ENCODE measurements at regions not wholly inside any gene's neighbourhood (a gene's known extent, or its start where the extent isn't known, plus 50 kb on each side); places are given as distances from the start of the nearest gene placed in this dataset.
"Not testable (repeated sequence)": the region's sequence is repeated elsewhere in the genome, so short reads cannot be mapped to it uniquely, and the experiment has no call there.

GRCh38 chr6:15927531-15928225, 201.2 kb upstream of the MYLIP start:
- DNase-seq (ENCODE audit: low read depth in 3 of 3) = no peak

GRCh38 chr6:15926256-15926655, 202.6 kb upstream of the MYLIP start:
- no peak for DNase-seq (ENCODE audit: low read depth in 3 of 3)

DNA sequence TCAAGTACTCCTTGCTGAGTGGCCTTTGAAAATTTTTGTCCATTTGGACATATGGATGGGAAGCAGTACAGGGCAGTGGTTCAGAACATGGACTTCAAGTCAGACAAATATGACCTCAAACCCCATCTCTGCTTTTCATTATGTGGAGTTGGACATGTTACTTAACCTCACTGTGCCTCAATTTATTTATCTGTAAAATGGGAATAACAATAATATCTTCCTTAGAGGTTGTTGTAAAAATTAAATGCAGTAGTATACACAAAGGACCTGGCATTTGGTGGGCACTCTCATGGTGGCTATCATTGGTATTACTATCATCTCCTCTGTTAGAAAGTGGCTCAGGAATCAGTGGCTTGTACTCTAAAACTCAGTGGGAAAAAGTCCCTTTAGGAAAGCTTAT, 204.0 kb upstream of the MYLIP start:
- DNase-seq (ENCODE audit: low read depth in 3 of 3) = no peak

DNA sequence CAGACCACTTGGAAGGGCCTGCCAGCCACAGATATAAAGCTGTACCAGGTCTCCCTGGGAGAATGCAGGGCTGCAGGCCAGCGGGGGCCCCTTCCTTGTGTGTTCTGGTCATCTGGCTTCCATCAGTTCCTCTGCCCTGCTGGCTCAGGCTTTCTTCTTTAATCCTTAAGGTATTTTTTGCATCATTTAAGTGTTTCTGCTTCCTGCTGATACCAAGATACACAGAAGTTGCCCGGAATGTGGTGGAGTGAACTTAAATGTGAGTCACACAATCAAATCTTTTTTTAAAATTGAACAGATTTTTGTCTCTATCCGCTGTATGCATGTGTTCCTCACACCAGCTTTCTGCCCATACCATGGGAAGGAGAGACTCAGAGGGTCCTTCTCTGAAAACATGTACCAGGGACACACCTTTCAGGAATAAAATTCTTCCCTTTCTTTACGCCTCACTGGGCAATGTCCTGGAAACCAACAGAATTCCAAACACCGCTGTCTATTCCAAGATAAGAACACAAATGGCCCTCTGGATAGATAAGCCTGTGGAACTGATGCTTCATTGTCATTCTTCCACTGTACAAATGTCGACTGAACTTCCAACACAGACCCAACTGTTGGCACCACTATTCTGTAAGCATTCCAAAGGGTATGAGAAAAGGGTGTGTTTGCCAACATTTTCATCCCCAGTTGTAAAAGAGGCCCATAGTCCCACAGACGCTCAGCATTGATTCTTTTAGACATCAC, 206.2 kb upstream of the MYLIP start:
- DNase-seq (ENCODE audit: low read depth in 3 of 3) = no peak

DNA sequence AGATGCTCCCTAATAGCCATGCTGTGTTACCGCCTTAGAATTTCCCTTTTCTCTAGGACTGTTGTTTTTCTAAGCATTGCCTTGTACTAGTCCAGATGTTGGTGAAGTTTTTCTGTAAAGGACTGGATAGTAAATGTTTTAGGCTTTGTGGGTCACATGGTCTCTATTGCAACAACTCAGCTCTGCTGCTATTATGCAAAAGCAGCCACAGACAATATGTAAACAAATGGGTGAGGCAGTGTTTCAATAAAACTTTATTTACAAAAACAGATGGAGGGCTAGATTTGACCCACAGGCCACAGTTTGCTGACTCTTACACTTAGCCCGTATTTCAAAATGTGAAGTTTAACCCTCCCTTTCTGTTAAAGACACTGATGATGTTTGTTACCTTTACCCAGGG, 207.6 kb upstream of the MYLIP start:
- DNase-seq (ENCODE audit: low read depth in 3 of 3) = no peak

- DNase-seq (ENCODE audit: low read depth in 3 of 3) = no peak
Observed at GRCh38 chr6:15916581-15916980, 212.3 kb upstream of the MYLIP start.

GRCh38 chr6:15915508-15916178, 213.2 kb upstream of the MYLIP start:
- DNase-seq (ENCODE audit: low read depth in 3 of 3) = no peak

GRCh38 chr6:15914553-15914952, 214.3 kb upstream of the MYLIP start:
- DNase-seq (ENCODE audit: low read depth in 3 of 3) = no peak

GRCh38 chr6:15913573-15913972, 215.3 kb upstream of the MYLIP start:
- no peak for DNase-seq (ENCODE audit: low read depth in 3 of 3)

- DNase-seq (ENCODE audit: low read depth in 3 of 3) = no peak
Observed at GRCh38 chr6:15912505-15913400, 216.1 kb upstream of the MYLIP start.

DNA sequence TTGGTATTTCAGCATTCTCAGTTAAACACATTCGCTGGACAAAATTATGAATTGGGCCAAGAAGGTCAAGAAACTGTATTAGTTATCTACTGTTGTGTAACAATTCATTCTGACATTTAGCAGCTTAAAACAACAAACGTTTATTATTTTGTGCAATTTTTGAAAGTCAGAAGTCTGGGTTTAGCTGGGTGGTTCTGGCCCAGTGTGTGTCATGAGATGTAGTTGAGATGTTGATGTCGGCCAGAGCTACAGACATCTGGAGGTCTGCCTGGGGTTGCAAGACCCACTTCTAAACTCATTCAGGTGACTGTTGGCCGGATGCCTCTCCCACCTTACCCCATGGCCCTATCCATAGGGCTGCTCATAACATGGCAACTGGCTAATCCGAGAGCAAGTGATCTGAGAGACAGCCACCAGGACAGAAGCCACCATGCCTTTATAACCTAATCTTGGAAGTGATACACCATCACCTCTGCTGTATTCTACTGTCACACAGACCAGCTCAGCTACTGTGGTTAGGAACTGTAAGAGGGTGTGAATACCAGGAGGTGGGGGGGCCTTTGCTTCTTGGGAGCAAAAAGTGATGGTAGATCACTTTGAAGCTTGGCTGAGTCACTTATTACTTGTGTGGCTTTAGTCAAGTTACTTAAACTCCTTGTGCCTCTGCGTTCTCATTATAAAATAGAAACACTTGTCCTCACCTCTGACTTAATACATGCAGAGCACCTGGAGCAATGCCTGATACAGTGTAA, 217.0 kb upstream of the MYLIP start:
- no peak for DNase-seq (ENCODE audit: low read depth in 3 of 3)

- DNase-seq (ENCODE audit: low read depth in 3 of 3) = no peak
Observed at GRCh38 chr6:15909290-15910070, 219.4 kb upstream of the MYLIP start.

DNA sequence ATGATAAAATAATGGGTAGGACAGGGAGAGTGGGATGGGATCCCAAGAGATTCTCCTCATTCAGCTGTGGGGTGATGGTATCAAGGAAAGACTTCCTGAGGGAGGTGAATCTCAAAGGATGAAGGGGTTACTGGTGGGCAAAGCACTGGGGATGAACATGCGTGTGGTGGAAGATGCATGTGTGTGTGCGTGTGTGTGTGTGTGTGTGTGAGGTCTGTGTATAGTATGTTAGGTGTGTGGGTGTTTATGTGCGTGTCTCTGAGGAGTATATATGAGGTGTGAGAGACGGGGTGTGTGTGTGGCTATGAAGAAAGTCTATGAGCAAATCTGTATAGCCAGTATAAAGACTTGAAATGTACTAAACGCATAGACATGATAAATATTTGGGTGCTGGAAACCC, 220.0 kb upstream of the MYLIP start:
- no peak for DNase-seq (ENCODE audit: low read depth in 3 of 3)

DNA sequence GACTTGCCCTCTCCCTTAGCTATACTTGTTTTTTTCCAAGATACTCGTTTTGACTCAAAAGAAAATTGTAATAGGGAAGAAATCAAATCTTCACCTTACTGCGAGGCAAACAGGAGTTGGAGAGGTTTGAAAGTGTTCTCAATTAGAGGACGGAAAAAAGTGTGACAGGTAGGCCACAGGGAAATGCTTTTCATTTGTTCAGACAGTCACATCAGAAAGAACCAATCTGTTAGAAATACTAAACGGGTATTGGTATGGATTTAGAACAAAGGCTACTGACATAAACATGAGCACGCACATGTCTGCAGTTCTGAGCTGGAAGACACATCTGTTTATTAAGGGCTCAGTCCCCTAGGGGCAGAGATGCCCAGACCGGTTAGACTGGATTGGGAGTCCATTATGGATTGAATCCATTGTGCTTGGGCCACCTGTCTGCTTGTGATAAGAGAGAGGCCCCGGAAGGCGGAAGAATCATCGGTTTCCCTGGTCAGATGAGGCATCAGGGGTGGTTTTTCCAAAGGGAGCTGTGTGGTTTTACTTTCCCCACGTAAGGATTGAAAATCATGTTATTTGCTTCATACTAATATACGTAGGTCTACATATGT, 220.9 kb upstream of the MYLIP start:
- no peak for DNase-seq (ENCODE audit: low read depth in 3 of 3)

DNA sequence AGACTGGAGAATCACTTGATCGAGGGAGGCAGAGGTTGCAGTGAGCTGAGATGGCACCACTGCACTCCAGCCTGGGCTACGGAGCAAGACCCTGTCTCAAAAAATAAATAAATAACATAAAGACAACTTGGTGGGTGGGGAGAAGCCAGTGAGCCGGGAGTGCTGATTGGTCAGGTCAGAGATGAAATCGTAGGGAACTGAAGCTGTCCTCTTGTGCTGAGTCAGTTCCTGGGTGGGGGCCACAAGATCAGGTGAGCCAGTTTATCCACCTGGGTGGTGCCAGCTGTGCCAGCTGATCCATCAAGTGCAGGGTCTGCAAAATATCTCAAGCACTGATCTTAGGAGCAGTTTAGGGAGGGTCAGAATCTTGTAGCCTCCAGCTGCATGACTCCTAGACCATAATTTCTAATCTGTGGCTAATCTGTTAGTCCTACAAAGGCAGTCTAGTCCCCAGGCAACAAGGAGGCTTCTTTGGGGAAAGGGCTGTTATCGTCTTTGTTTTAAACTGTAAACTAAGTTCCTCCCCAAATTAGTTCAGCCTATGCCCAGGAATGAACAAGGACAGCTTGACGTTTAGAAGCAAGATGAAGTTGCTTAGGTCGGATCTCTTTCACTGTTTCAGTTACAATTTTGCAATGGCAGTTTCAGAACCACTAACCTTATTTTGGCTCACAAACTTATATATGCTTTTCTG, 221.5 kb upstream of the MYLIP start:
- DNase-seq (ENCODE audit: low read depth in 3 of 3) = not testable (repeated sequence)

DNA sequence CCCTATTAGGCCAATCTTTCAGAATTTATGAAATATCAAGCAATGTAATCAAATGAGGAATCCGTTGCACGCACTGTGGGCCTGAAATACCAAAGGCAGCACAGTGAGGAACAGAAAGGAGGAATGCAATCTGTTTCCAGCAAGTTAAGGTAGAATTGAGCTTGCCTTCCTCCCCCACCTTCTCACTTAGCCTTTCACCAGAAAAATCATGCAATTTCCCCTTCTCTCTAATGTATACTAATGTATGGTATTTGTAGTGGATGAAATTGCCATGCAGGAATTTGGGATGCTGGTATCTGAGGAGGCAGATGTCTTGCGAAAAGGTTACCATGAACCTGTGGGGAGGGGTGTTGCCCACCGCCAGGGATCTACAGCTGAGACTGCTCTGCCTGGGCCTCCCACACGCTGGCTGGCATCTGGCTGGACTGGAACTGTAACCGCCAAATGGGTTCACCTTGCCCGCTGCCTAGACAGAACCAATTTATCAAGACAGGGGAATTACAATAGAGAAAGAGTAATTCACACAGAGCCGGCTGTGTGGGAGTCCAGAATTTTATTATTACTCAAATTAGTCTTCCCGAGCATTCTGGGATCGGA, 222.4 kb upstream of the MYLIP start:
- DNase-seq (ENCODE audit: low read depth in 3 of 3) = no peak

DNA sequence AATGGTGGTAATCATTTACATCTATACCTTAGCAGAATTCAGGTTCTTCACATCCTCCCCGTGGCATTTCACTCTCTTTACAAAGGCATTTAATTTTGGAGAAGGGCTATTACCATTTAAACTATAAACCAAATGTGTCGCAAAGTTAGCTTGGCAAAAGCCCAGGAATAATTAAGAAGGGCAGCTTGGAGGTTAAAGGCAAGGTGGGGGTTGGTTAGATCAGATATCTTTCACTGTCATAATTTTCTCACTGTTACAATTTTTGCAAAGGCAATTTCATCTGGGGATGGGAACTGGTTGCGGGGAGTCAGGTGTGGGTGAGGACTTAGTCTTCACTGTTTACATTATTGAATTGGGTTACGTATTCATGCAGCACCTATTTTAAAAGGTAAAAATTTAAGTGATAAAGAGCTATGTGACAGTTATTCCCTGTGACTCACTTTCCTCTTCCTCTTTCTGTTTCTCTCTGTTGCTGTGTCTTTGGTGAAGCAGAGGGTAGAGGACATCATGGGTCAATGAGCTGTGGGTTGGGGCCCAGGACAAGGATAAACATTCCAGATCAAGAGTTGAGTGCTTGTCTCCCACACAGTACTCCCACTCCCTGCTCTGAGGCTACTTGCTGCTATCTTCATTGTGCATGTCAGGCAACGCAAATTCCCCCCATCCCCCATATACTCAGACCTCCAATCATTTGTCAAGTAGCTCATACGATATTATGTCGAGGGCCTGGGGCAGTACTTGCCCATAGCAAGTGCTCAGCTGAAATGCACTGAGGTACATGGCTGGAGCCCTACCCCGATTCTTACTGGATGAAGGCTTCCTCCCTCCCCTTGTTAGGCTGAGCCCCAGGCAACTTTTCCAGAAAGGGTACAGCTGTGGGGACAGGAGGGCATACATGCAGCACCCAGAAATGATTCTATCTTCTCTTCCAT, 223.1 kb upstream of the MYLIP start:
- DNase-seq (ENCODE audit: low read depth in 3 of 3) = no peak
